GM12873 (cell line): ENCODE measurements at regions not wholly inside any gene's neighbourhood (a gene's known extent, or its start where the extent isn't known, plus 50 kb on each side); places are given as distances from the start of the nearest gene placed in this dataset.

Experiments
- TF ChIP-seq, protein P1 (sequence below): IDR thresholded peaks from 2 replicates; pipeline ENCODE4 v1.5.1; 2012; ENCODE audit warnings: low read depth, mild to moderate bottlenecking, moderate library complexity, low read length, control low read depth; ENCODE audit not compliant: insufficient read depth; ENCODE audit errors: missing control alignments

DNA sequence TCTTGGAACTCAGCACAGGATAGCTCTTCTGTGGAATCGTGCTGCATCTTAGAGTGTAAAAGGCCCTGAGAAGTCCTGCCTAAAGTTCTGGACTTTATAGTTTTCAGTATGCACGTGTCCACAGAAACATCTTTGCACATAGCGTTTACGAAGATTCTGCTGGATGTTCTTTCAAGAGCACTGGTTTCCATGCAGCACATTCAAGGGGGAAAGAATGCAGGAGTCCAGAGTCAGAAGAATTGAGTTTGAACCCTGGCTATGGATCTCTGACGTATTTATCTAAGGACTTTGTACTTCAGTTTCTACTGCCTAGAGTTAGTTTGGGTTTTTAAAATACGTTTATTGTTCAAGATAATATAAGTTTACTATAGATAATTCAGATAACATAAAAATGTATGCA is 282.8 kb upstream of the ZMIZ1 start:
- TF ChIP-seq, protein P1, sequence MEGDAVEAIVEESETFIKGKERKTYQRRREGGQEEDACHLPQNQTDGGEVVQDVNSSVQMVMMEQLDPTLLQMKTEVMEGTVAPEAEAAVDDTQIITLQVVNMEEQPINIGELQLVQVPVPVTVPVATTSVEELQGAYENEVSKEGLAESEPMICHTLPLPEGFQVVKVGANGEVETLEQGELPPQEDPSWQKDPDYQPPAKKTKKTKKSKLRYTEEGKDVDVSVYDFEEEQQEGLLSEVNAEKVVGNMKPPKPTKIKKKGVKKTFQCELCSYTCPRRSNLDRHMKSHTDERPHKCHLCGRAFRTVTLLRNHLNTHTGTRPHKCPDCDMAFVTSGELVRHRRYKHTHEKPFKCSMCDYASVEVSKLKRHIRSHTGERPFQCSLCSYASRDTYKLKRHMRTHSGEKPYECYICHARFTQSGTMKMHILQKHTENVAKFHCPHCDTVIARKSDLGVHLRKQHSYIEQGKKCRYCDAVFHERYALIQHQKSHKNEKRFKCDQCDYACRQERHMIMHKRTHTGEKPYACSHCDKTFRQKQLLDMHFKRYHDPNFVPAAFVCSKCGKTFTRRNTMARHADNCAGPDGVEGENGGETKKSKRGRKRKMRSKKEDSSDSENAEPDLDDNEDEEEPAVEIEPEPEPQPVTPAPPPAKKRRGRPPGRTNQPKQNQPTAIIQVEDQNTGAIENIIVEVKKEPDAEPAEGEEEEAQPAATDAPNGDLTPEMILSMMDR = no peak

DNA sequence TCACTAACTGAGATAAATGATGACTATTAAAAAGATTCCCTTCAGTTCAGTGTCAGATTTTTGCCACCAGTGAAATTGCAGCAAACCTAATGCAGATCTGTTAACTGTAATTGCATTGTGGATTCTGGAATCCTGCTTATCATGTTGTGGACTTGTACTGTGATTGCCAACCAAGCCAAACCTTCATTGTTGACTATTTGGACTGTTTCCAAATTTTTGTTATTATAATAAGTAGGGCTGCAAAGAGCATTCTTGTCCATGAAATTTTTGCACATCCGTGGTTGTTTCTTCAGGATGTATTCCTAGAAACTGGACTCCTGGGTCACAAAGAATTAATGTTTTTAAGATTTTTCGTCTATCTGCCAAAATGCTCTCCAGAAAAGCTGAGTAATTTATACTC is 281.6 kb upstream of the ZMIZ1 start:
- TF ChIP-seq, protein P1 = no peak

DNA sequence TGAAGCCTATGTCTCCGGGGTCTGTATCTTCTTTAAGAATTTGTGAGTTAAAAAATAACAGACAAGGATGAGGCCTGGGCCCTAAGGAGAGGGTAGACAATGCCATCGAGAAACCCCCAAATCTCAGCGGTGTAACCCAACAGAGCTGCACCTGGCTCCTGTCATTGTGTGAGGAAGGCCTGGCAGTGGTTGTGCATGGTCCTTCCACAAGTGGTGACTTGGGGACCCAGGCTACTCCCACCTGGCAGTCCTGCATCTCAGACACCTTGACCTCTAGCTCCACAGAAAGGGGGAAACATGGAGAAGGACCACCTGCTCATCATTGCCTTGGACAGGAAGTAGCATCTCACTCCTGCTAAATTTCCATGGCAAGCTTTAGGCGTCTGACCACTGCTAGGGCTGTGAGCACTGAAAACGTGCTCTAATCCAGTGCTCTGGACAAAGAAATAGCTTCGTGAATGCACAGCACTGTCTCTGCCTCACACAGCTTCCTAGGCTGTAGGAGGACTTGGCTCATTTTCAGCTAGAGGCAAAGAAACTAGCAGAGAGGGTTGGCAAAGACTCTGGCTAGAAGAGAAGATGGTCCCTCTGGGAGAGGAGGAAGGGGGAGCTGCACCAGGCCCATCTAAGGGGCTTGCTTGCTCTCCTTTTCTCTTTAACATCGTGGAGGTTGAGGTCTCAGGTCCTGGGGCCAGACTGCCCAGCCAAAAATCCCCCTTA is 273.9 kb upstream of the ZMIZ1 start:
- TF ChIP-seq, protein P1 = no peak

DNA sequence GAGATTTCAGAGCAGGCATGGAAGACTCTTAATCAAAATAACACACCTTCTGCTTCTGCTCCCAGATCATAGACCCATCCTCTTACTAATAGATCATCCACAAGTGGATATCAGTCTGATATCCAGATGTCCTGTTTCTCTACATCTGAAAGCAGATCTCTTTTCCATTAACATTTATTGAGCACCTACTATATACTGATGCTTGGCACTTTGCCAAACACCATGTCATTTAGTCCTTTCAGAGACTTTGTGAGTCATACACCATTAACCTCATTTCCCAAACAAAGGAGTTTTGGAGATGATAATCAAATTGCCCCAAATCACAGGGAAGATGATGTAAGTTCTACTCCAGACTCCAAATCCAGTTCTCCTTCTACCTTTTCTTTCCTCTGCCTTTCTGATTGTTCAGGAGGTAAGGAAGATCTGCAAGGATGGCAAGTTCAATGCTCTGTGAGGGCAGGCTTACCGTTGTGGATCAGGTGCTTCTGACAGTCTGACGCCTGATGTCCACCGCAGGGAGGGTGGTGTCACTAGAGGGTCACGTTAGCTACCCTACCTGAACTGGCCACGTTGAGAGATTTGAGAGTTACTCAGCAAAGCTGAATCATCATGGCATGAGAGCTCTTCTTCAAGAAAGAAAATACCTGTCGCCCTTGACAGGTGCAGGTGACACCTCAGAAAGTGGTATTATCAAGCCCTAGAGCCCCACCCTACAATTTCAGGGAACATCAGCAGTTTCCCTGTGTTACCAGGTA is 269.6 kb upstream of the ZMIZ1 start:
- TF ChIP-seq, protein P1 = no peak

DNA sequence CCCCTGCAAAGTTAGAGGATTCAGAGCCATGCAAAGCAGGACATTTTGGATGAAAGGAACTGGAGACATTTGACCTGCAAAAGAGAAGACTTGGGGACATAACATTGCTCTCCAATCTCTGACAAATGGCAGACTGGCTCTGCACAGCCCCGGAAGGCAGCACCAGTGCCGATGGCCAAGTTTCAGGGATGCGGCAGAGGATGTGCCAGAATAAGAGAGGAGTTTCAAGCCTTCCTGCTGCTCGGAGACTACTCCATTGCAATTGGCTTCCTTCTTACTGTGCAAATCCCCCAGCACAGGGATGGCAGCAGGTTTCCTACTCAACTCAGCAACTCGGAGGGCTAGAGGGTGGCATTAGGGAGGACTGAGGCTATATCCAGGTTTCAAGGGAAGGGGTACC is 268.8 kb upstream of the ZMIZ1 start:
- TF ChIP-seq, protein P1 = no peak

DNA sequence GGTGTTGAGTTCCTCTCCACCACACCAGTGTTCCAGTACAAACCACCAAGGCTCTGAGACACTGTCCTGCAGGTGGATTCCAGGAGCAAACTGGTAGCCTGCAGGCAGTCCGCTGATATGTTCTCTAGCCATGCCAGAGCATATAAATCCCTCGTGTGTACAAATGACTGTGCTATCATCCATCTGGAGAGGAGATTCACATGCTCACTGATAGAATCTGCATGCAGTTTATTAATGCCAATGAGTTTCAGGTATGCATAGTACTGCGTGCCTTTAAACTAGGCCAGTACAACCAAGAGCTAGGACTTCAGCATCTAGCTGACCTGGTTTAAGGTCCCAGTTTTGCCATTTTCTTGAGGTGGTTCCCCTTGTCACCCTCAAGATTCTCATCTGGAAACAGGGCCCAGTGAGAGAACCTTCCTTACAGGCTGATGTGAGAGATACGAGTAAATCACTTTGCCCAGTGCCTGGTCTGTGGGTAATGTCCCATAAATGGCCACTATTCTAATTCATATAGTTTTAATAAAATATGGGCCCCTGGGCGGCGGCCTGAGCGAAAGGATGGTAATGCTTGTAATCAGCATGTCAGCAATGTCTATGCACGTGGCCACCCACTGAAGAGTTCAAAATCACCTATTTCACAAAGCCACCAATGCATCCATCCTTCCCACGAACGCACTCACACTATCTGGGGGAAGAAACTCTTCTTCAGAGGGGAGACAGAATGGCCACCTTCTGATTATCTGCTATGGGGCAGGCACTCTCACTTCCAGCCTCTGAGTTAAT is 268.0 kb upstream of the ZMIZ1 start:
- TF ChIP-seq, protein P1 = no peak

DNA sequence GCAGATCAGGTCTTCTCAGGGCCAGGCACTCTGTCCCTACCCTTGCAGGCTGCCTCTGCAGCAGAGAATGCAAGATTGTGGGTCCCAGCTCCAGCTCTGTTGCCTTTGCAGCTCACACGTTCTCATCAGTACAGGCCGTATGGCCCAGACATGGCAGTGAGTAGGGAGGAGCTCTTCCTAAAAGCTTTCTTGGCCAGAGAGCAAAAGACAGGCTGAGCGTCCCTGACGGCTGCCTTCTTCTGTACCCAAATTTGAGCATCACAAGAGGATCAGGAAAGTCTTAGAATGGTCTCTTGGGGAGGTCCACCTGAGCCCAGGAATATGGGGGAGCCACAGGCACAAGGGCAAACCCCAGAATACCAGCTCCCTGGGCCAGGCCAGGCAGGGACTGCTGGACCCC is 266.3 kb upstream of the ZMIZ1 start:
- TF ChIP-seq, protein P1 = no peak
